HG03108 (cell line): ENCODE measurements at regions not wholly inside any gene's neighbourhood (a gene's known extent, or its start where the extent isn't known, plus 50 kb on each side); places are given as distances from the start of the nearest gene placed in this dataset.
"Not testable (repeated sequence)": the region's sequence is repeated elsewhere in the genome, so short reads cannot be mapped to it uniquely, and the experiment has no call there.

Experiments
- ATAC-seq: cut with Tn5 transposase; IDR thresholded peaks from one replicate; pipeline ENCODE4 v1.9.1; 2021; ENCODE audit warnings: moderate library complexity; ENCODE audit not compliant: unreplicated experiment

DNA sequence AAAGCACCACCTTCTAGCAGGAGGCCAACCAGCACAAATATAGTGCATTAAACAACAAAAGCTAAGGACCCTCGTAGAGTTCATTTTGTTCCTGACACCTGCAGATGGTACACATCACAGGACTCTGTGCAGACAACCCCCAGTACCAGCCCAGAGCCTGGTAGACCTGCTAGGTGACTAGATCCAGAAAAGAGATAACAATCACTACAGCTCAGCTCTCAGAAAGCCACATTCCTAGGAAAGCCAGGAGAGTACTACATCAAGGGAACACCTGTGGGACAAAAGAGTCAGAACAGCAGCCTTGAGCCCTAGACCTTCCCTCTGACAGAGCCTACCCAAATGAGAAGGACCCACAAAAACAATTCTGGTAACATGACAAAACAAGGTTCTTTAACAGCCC is 344.7 kb upstream of the PTBP2 start:
- ATAC-seq, result no peak

DNA sequence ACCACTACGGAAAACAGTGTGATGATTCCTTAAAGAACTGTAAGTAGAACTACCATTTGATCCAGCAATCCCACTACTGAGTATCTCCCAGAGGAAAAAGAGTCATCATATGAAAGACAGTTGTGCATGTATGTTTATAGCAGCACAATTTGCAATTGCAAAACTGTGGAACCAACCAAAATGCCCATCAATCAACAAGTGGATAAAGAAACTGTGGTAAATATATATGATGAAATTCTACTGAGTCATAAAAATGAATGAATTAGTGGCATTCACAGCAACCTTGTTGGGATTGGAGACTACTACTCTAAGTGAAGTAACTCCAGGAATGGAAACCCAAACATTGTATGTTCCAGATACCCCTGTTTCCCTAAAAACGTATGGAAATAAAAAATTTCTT is 337.0 kb upstream of the PTBP2 start:
- ATAC-seq, result no peak

DNA sequence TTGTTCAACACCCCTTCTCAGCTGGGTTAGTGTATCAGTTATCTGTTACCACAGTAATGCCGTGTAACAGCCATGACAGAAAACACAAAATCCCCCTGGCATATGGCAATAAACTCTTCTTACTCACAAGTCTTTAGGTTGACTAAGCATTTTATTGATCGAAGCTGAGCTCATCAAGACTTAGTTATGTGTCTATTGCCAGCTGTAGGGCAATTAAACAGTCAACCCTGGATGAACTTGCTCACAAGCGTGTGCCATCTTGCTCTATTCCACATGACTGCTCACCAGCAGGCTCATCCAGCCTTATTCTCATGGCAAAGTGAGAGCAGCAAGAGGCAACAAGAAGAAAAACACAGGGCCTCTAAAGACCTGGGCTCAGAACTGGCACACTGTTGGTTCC is 333.8 kb upstream of the PTBP2 start:
- ATAC-seq, result no peak

DNA sequence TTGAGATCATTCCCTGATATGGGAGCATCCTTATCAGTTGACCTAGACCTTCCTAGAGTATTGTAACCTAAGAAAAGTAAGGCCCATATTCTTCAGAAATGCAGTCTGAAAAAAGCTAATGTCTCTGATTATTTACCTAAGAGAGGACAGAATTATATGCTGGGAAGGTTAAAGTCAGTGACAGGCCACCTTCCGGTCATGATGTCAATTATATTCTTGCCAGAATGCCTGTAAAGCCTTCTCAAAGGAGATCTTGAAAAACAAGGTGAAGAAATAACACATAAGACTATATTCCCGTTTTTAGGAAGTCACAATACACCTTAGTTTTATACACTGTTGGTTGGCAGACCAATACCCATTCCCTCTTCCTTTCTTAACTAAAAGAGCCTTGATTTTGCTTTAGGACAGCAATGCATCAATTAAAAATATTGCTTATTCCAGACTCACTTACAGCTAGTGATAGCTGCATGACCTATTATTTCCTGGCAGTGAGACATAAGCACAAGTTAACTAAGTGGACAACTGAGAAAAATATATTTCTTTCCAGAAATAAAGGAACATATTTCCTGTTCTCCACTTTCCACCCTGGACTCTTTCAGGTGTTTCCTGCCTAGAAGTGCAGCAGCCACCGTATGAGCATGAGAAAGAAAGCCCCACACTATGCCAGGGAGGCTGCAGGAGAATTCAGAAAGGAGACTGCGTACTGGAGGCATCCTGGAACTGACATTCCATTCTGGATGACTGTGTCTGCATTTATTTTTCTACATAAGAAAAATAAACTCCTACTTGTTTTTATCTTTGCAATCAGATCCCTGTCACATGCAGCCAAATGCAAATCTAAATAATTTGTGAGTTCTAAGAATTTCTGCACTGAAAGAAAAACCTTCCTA is 332.9 kb upstream of the PTBP2 start:
- ATAC-seq, result no peak

DNA sequence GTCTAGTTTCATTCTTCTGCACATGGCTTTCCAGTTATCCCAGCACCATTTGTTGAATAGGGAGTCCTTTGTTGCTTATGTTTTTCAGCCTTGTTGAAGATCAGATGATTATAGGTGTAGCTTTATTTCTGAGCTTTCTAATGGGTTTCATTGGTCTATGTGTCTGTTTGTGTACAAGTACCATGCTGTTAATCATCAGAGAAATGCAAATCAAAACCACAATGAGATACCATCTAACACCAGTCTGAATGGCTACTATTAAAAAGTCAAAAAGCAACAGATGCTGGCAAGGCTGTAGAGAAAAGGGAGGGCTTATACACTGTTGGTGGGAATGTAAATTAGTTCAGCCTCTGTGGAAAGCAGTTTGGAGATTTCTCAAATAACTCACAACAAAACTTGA is 321.5 kb upstream of the PTBP2 start:
- ATAC-seq, result no peak

DNA sequence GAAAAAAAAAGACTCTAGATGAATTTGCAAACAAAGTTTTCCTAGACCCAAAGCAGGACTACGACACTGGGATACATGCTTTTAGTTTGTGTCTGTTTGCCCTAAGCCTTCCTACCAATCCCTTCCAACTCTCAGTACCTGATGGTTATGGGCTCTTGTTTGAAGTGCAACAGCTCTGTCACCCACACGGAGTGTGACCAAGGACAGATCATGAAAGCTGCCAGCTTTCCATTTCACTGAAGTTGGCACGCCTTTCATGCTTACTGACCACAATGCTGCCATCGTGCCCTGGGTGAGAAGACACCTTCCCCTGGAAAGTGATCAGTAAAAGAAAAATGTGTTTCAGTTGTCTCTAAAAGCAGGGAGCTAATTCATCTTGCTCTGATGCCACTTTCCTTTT is 312.5 kb upstream of the PTBP2 start:
- no peak for ATAC-seq

DNA sequence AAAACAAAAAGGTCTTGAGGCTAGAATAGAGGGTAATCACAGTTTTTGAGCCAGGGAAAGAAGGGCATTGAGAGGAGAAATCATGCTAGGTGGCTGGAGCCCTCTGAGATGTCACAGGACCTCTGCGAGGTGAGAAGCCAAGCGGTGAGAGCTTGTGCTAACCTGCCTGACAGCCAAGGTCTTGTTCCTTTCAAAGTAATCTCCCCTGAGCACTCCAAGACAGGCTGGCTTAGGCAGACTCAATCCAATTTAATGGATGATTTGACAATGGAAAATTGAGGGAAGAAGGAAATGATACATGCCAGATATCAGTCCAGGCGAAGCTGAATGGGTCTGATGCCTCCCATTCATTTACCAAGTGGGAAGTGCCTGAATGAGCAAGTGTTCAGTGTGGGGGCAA is 311.9 kb upstream of the PTBP2 start:
- ATAC-seq, result no peak

DNA sequence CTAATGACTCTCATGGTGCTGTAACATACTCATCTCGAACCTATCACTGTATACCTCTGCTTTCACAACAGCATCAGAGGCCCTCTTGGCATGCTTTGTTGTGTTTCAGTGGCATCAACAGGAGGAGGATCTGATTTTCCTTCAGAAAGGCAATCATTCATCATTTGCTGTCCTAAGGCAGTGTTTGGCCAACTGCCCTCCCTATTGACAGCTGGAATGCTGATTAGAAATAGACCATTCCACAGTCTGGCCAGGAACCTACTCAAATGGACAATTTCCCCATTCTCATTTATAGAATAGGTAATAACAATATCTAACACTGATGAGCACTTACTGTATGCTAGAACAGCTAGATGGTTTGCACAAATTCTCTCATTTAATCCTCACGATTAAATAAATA is 310.6 kb upstream of the PTBP2 start:
- no peak for ATAC-seq

DNA sequence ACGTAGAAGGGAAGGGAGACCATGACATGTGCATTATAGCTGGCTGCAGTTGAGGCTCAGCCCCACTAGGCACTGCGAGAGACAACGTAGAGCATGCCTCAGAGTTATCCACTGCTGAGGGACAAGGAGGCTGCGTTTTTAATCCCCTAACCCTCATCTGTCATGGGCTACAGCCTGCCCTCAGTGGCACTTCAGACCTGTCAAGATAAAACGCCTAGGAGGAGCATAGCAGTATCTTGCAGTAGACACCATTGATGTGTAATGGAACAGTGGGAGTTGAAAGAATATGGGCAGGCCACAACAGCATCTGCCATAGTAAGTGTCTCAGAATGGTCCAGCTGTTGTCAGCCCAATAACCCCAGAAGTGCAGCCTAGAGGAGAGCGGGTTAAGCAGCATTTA is 307.0 kb upstream of the PTBP2 start:
- ATAC-seq, result no peak

DNA sequence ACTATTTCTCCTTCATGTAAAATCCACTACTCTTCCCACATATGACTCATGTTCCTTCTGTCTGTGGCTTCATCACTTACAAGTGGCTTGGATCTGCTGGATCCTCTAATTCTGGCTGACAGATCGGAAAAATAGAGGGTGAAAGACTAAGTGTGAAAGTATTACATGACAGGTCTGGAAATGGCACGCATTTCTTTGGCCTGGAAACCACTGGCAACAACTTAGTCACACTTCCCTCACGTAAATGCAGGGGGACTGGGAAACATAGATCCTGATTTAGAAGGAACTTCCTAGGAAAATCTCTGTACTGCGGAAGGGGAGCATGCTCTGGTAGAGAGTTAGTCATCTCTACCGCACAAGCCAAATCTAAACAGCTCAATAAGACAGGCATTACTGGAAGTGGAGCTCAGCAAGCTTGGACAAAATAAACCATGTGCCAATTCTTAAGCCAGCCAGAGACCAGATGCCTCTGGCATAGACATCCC is 305.4 kb upstream of the PTBP2 start:
- ATAC-seq, result no peak

DNA sequence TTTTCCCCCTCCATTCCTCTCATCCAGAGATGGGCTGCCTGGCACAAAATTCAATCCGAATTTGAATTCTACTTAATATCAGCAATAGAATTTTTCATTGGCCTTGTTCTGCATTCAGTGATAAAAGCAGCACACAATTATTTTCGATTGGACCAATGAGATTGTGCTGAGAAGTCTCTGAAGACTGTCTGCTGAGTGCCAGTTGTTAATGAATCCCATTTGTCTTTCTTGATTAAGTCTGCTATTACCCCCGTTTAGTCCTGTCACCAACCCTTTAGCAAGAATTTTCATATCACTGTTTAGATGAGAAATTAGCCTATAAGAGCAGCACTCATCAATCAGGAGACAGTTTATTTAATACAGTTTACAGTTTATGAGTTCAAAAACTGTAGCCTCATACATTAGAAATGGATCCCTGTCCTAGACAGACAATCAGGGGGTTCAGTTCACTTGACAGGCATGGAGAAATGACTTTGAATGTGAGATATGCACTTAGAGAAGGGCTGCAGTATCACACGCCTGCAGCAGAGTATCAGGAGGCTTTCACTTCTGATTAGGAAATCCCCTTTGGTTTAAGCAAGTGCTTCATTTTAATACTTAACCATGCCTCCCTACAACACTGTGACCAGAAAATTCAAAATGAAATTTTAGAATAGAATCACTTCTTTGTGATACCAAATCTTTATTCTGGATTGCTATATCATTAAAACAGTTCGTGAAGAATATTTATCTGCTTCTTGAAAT is 304.7 kb upstream of the PTBP2 start:
- peak; percentile 98 for ATAC-seq

DNA sequence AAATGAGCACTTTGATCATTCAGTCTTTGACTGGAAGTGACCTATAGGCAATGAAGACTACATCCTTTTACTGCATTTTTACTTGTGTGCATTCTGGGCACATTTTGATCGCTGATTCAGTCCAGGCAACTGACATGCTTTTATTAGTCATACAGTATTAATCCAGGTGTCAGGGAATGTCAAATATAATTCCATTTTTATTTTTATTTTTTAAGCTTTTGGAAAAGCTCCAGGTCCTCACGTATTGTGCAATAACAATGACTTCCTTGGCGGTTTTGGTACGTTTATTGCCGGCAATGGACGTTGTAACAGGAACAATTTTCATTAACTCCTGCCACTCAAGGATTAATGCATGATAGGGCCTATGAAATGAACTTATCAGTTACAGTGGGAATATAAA is 302.6 kb upstream of the PTBP2 start:
- no peak for ATAC-seq

DNA sequence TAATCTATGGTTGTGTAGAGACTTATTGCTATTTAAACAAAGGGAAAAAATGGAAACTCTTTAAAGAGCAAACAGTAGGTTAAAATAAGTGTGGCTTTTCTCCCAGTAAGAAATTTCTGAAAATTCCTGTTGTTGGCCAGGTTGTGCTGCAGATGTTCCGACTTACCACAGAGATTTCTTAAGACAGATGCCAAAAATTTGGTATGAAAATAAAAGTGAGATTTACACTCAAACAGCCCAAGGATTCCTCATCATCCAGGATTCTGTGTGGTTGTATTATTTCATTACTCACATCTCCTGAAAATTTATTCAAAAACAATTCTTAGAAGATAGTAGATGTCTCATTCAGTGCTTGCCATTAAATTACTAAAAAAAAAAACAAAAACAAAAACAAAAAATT is 296.7 kb upstream of the PTBP2 start:
- ATAC-seq, result no peak

DNA sequence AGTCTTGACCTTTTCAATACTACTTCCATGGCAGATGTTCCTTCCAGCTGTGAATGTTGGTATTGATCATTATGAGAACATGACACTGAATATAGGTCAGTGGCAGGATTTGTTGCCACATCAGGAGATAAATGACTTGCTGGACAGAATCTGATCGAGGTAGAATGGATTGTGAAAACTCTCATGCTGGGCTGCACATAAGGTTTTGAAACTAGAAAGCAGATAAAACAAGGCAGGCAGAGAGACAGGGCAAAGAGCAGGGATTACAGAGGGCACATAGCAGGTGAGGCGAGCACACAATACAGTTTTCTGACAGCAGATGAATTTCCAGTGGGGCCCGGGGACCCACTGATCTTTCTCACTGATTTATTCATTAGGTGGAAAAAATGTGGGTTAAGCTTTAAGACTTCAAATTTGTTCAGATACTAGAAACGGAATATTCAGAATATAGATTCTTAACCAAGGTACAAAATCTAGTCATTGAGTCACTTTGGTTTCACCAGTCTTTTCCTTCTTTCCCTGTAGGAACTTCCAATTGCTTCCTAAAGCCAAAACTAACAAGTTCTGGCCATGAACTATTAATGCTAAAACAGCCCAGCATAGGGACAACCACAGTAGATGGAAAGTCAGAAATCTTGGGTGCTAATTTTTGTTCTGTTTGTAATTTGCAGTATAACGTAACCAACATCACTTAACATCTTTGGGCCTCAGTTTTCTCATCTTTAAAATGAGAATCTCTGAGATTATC is 296.0 kb upstream of the PTBP2 start:
- no peak for ATAC-seq

DNA sequence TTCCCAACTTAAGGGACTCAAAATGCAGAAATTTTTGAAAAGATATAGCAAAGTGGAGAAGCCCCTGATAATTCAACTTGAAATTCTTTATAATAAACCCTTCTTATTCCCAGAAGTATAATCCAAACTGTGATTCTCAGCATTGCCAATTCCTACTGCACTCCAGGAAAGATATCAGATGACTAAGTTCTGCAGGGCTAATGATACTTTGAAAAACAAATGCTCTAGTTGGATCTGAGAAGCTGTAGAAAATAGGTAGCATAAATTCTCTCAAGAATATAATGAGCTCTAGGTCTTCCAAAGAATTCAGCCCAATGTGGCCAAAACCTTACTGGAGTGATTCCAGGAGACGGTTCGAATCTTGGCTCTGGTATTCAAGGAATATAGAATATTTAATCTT is 294.0 kb upstream of the PTBP2 start:
- no peak for ATAC-seq

DNA sequence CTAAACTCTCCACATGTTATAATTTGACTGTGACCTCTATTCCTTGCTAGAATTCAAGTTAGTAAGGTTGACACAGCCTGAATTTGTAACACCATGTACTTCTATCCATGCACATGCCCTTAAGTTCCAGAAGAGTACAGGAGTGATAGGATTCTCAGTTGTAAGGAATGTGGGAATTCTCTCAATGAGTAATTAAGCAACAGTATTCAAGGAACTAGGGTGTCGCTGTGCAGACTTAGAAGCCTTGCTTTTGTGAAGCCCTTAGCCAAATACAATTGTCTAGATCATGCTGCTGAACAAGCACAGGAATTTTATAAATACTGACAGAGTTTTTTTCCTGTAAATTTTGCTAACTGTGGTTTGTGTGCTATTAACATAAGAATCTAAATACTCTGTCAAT is 276.3 kb upstream of the PTBP2 start:
- no peak for ATAC-seq

DNA sequence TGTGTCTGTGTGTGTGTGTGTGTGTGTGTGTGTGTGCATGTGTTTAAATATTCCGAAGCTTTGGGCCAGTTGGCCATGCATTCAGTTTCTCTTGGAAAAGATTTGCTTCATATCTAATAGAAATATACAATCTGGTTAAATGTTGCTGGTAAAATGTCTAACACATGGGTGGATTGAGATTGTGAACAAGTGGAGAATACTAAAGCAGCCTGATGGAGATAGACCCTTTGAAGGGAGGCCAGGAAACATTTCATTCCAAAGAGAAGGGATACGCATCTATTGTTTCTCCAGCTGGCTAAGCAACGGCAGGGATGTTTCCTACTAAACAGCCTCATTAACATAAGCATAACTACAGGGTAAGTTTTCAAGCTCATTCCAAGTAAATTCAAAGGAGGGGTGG is 257.5 kb upstream of the PTBP2 start:
- ATAC-seq, result no peak

DNA sequence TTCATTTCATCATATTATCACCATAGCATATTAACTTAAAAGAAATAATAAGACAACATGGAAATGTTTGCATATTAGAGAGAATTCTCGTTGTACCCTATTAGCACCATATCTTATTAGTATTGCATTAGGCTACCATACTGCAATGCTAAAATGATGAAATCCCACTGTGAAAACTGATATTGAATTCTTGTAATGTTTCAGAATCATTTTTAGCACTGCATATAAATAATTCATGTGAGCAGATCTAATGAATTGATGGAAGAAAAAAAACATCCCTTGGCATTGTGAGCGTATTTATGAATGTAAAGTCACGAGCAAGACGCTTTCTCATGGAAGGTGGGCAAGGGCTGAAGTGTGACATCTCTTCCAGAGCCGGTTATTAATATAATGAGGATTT is 257.1 kb upstream of the PTBP2 start:
- ATAC-seq, result no peak

DNA sequence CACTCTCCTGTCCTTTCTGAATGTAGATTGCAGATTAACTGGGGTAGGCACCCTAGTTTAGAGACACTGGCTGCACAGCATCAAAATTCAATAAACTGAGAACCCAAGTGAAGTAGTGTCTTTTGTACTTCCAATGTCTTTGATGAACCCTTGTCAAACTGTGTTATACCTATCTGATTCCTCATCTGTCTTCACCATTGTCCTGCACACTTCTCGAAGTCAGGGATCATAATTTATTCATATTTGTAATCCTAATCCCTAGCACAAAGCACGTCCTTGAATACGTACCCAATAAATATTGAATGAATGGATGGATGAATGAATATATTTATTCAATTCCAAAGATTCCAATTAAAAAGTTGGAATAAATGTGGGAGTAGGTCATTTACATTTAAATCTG is 256.6 kb upstream of the PTBP2 start:
- ATAC-seq, result no peak

DNA sequence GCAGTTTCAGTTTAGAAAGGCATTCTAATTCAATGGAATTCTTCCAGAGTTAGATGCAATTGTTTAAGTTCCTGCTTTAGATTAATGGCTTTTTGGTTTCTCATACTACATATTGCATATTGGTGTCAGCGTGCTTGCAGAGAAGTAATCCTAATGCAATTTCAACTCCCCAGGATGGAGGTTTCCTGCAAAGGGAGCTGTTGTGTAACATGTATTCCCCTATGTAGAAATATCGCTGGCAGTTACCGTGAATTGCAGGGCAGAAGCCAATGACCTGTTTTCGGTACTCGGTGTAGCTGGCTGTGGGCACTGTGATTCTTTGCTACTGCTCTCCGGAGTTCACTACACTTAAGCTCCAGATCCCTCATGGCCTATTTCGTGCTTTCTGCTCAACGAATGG is 256.1 kb upstream of the PTBP2 start:
- ATAC-seq, result no peak

DNA sequence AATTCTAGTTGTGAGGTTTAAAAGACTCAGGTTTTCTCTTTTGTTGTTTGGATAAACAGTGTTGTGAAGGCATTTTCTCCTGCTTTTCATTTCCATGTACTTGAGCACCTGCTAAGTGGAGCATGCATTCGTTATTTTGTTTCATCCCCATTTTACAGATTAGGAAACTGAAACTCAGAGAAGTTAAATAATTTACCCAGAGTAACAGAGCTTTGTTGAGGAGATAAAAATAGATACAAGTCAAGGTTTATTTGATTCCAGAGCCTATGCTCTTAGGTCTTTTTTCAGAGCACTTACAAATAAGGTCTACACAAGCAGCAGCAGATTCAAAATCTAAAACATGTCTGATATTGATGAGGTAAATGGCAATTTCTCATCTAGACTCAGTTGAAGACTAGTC is 254.7 kb upstream of the PTBP2 start:
- ATAC-seq, result no peak

DNA sequence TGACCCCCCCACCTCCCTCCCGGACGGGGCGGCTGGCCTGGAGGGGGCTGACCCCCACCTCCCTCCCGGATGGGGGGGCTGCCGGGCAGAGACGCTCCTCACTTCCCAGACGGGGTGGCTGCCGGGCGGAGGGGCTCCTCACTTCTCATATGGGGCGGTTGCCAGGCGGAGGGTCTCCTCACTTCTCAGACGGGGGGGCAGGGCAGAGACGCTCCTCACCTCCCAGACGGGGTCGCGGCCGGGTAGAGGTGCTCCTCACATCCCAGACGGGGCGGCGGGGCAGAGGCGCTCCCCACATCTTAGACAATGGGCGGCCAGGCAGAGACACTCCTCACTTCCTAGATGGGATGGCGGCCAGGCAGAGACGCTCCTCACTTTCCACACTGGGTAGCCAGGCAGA is 251.9 kb upstream of the PTBP2 start:
- not testable (repeated sequence) for ATAC-seq
